Cerebellar nuclear complex (tissue), 1 donor: ENCODE measurements at regions not wholly inside any gene's neighbourhood (a gene's known extent, or its start where the extent isn't known, plus 50 kb on each side); places are given as distances from the start of the nearest gene placed in this dataset.

Source experiments
- DNase-seq, 2 experiments: peaks; one replicate each; lab custom pipeline; 2025; lab: John Stamatoyannopoulos, UW

DNA sequence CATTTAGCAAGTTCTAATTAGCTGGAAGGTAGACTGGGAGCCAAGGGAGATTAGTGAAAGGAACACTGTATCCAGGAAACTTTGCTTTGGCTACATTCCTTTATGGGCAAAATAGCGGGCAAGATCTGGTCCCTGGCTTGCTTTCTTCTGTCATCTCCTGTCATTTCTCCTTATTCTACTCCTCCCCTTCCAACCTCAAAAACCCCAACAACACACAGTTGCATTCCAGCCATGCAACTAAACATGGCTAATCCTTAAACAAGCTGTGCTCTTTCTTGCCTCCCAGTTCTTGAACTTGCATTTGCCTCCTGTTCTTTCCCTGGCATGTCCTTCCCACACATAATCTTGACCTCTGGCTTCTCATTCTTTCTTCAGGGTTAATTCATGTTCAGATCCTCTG lies 59.5 kb upstream of the CDCA7L start:
- no peak for DNase-seq

DNA sequence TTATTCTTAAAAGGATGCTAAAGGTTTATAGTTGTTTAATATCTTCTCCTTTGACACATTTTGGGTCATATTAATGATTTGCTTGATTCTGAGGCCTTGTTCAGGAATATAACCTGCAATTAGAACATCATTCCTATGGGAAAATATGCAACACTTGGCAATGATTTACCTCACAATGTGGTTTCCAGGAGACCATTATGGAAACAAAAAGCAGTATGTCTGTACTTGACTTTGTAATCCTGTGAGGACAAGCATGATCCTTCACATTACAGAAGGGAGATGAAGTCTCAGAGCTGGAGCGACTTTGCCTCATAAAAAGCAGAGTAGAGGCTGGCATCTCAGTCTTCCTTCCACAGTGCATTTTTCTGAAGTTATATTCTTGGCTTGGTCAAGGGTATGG lies 57.0 kb upstream of the CDCA7L start:
- no peak for DNase-seq

DNA sequence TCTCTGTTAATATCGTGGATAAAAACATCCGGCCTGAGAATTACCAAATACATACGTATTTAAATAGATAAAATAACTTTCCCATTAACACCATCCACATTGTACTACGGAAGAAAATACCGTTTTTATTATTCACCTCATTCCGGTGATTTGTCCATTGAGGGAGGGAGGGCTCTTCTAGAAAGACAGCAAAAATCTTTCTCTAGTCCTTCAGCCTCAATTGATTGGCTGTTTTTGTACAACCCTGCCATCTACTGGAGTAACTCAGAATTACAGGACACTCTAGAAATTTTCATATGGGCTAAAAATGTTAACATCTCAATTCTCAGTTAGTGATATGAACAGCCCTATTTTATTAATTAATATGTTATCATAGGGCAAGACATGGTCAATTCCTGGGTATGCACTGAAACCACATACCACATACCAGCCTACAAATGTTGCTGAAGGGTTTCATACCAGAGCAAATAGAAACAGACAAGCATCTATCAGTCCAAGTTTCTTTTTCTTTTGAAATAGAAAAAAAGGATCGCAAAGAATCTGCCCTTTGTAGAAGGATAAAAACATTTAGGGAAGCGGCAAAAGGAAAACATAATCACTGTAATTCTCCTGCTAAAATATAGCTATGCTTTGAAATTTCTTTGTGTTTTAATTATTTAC lies 55.8 kb upstream of the CDCA7L start:
- DNase-seq: no peak

DNA sequence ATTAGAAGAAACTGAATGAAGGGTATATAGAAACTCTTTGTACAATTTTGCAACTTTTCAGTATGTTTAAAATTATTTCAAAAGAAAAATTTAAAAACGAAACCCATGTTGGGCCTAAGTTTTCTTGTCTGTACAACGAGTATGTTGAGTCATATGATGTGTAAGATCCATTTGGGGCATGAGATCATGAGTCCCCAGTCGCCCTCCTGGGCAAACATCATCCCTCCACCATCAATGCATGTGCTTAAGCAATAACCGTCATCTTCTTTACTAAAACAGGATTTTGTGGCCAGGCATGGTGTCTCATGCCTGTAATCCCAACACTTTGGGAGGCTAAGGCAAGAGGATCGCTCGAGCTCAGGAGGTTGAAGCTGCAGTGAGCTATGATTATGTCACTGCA lies 54.2 kb upstream of the CDCA7L start:
- no peak for DNase-seq

DNA sequence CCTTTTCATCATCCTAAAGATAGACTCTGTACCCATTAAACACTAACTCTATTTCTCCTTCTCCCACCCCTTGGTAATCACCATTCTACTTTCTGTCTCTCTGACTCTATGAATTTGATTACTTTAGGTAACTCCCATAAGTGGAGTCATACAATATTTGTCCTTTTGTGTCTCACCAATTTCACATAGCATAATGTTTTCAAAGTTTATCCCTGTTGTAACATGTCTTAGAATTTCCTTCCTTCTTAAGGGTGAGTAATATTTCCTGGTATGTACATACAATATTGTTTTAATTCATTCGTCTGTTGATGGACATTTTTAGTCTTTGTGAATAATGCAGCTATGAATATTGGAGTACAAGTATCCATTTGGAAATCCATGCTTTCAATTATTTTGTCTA lies 50.9 kb upstream of the CDCA7L start:
- no peak for DNase-seq
